DOHH2 (cell line): ENCODE measurements at regions not wholly inside any gene's neighbourhood (a gene's known extent, or its start where the extent isn't known, plus 50 kb on each side); places are given as distances from the start of the nearest gene placed in this dataset.
"Not testable (repeated sequence)": the region's sequence is repeated elsewhere in the genome, so short reads cannot be mapped to it uniquely, and the experiment has no call there.

Source experiments
- H3F3A ChIP-seq: fragments of 200-600 bp; sonication (generic), shearing (Covaris generic); 2 replicates; pipeline ENCODE4 v1.6.0; 2016; ENCODE audit warnings: antibody characterized with exemption, mild to moderate bottlenecking; ENCODE audit not compliant: control insufficient read depth, insufficient read depth
- H3K27ac ChIP-seq: fragments of 200-600 bp; sonication (generic); 2 replicates; pipeline ENCODE4 v1.5.1; 2014; ENCODE audit warnings: low read depth, mild to moderate bottlenecking, low read length, moderate library complexity
- H3K27me3 ChIP-seq: fragments of 200-600 bp; sonication (generic); 2 replicates; pipeline ENCODE4 v1.6.1; 2014; ENCODE audit warnings: mild to moderate bottlenecking, low read length, mixed read lengths; ENCODE audit not compliant: control insufficient read depth
- H3K36me3 ChIP-seq: fragments of 200-600 bp; sonication (generic); 2 replicates; pipeline ENCODE4 v1.6.1; 2014; ENCODE audit warnings: mild to moderate bottlenecking, low read length, moderate library complexity, mixed read lengths; ENCODE audit not compliant: control insufficient read depth
- H3K4me1 ChIP-seq: fragments of 200-600 bp; sonication (generic); 2 replicates; pipeline ENCODE4 v1.6.1; 2014; ENCODE audit warnings: mild to moderate bottlenecking, low read length, mixed read lengths; ENCODE audit not compliant: control insufficient read depth
- H3K4me2 ChIP-seq: fragments of 200-600 bp; sonication (generic); 2 replicates; pipeline ENCODE4 v1.6.0; 2014; ENCODE audit warnings: mild to moderate bottlenecking, low read length, moderate library complexity
- H3K4me3 ChIP-seq: fragments of 200-600 bp; sonication (generic); 2 replicates; pipeline ENCODE4 v1.5.1; 2014; ENCODE audit warnings: mild to moderate bottlenecking, low read length, mixed read lengths
- H3K79me2 ChIP-seq: fragments of 200-600 bp; sonication (generic); 2 replicates; pipeline ENCODE4 v1.6.1; 2014; ENCODE audit warnings: mild to moderate bottlenecking, low read length, mixed read lengths; ENCODE audit not compliant: control insufficient read depth
- H3K9me2 ChIP-seq: fragments of 200-600 bp; sonication (generic); replicated peaks from 2 replicates; pipeline ENCODE4 v1.6.1; 2014; ENCODE audit warnings: mild to moderate bottlenecking, low read length, mixed read lengths; ENCODE audit not compliant: control insufficient read depth
- H3K9me3 ChIP-seq: fragments of 200-600 bp; sonication (generic); 2 replicates; pipeline ENCODE4 v1.6.1; 2014; ENCODE audit warnings: antibody characterized with exemption, low read length, mixed read lengths; ENCODE audit not compliant: control insufficient read depth, insufficient read depth
- H4K20me1 ChIP-seq: fragments of 200-600 bp; sonication (generic); 2 replicates; pipeline ENCODE4 v1.6.0; 2014; ENCODE audit warnings: low read depth, mild to moderate bottlenecking, antibody characterized with exemption, low read length, moderate library complexity; ENCODE audit not compliant: control insufficient read depth, insufficient read depth
- EZH2phosphoT487 ChIP-seq: fragments of 200-600 bp; sonication (generic); IDR thresholded peaks from 2 replicates; pipeline ENCODE4 v1.6.1; 2017; ENCODE audit warnings: borderline replicate concordance, mild to moderate bottlenecking, antibody characterized with exemption, low read length, moderate library complexity, mixed read lengths
- TF ChIP-seq, protein P1 (sequence below): fragments of 200-600 bp; sonication (generic); IDR thresholded peaks from one replicate; pipeline ENCODE4 v1.5.1; 2014; ENCODE audit warnings: antibody characterized with exemption, mild to moderate bottlenecking, low read depth, low read length; ENCODE audit not compliant: poor library complexity, severe bottlenecking

DNA sequence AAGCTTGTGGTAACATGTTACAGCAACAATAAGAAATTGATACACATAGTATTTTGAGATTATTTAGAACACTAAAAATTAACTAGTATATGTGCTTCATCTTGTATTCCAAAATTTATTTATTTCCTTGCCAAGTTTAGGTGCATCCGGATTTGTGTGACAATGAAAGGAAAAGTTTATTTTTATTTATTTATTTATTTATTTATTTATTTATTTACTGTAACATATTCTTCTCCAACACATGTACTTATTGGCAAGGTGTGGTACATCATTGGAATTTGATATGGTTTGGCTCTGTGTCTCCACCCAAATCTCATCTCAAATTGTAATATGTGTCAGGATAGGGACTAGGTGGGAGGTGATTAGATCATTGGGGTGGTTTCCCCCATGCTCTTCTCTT lies 373.3 kb upstream of the EDIL3 start:
- no peaks in the 10 kb centered on the region for H3K36me3 ChIP-seq
- no peak overlapping the region for H3K27ac ChIP-seq
- no peaks in the 10 kb centered on the region for H3K27me3 ChIP-seq
- H3K79me2 ChIP-seq, result no peaks in the 10 kb centered on the region
- no peaks in the 10 kb centered on the region for H3K9me3 ChIP-seq
- TF ChIP-seq, protein P1, sequence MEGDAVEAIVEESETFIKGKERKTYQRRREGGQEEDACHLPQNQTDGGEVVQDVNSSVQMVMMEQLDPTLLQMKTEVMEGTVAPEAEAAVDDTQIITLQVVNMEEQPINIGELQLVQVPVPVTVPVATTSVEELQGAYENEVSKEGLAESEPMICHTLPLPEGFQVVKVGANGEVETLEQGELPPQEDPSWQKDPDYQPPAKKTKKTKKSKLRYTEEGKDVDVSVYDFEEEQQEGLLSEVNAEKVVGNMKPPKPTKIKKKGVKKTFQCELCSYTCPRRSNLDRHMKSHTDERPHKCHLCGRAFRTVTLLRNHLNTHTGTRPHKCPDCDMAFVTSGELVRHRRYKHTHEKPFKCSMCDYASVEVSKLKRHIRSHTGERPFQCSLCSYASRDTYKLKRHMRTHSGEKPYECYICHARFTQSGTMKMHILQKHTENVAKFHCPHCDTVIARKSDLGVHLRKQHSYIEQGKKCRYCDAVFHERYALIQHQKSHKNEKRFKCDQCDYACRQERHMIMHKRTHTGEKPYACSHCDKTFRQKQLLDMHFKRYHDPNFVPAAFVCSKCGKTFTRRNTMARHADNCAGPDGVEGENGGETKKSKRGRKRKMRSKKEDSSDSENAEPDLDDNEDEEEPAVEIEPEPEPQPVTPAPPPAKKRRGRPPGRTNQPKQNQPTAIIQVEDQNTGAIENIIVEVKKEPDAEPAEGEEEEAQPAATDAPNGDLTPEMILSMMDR, result no peak
- TF ChIP-seq EZH2phosphoT487, result no peak
- H3F3A ChIP-seq, result no peaks in the 10 kb centered on the region
- no peaks in the 10 kb centered on the region for H3K9me2 ChIP-seq
- H3K4me1 ChIP-seq, result no peaks in the 10 kb centered on the region
- no peak overlapping the region for H3K4me3 ChIP-seq
- no peaks in the 10 kb centered on the region for H4K20me1 ChIP-seq
- H3K4me2 ChIP-seq, result no peak overlapping the region

DNA sequence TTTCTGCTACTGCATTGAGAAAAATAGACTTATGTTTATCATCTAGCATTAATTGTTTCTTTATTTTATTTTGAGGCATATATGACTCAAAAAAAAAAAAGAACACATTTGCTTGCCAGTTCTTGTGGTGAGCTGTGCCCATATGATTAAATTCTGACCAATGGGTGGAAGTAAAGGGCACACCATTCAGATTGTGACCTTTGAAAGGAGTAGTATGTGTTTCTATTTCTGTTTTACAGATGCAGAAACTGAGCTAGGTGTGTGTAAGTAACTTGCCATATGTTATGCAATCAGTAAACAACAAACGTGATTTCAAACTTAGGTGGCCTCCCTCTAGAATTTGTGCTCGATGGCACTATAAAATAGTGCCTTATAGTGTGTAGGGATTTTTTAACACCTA lies 368.1 kb upstream of the EDIL3 start:
- Histone ChIP-seq H3K36me3 (no peaks in the 10 kb centered on the region), H4K20me1 (no peaks in the 10 kb centered on the region), H3K79me2 (no peaks in the 10 kb centered on the region), H3K27me3 (no peaks in the 10 kb centered on the region), H3K4me2 (no peak overlapping the region), H3F3A (no peaks in the 10 kb centered on the region), H3K27ac (no peak overlapping the region), H3K4me1 (no peaks in the 10 kb centered on the region), H3K9me2 (no peaks in the 10 kb centered on the region; the same call in 1 of the 2 replicates), H3K9me3 (no peaks in the 10 kb centered on the region), H3K4me3 (no peak overlapping the region)
- TF ChIP-seq, protein P1, result no peak

DNA sequence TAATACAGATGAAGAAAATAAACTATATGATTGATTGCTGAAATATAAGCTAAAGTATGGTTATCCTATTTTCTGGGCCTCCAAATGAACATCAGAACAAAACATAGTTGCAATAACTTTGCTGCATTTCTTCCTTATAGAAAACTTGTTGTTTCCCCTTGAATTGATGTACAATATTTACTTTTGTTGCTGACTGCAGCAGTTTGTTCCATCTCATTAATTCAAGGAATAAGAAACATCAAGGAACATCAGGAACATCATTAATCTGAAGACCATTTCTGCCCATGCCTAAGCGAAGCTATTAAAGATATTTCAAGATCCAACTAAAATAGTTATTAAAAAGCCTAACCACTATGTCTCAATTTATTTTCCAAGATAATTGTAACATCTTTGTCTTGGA lies 363.6 kb upstream of the EDIL3 start:
- Histone ChIP-seq H3K4me3 (no peak overlapping the region), H4K20me1 (no peaks in the 10 kb centered on the region), H3K9me2 (no peaks in the 10 kb centered on the region; the same call in 1 of the 2 replicates), H3K79me2 (no peaks in the 10 kb centered on the region), H3K27me3 (no peaks in the 10 kb centered on the region), H3K4me2 (no peak overlapping the region), H3K36me3 (no peaks in the 10 kb centered on the region), H3K27ac (no peak overlapping the region), H3F3A (no peaks in the 10 kb centered on the region), H3K9me3 (no peaks in the 10 kb centered on the region), H3K4me1 (no peaks in the 10 kb centered on the region)
- TF ChIP-seq, protein P1, result no peak
- TF ChIP-seq EZH2phosphoT487, result no peak

DNA sequence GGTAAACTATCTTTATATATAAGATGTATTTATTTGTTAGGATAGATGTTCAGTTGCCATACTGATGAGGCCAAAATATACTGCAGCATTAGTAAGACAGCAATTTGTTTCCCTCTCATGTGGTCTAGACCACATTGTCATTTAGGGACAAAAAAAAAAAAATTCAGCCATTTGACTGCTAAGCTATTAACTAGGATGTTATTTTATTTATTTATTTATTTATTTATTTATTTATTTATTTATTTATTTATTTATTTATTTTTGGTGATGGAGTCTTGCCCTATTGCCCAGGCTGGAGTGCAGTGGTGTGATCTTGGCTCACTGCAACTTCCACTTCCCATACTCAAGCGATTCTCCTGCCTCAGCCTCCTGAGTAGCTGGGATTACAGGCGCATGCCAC lies 361.6 kb upstream of the EDIL3 start:
- H3K79me2 ChIP-seq, H3K9me3 ChIP-seq, H3K4me2 ChIP-seq, H3K9me2 ChIP-seq, H3K4me3 ChIP-seq, H4K20me1 ChIP-seq, H3F3A ChIP-seq, H3K4me1 ChIP-seq, H3K27me3 ChIP-seq, H3K36me3 ChIP-seq, H3K27ac ChIP-seq: not testable (repeated sequence)
